Uterus (tissue), 2 donors: ENCODE measurements at regions not wholly inside any gene's neighbourhood (a gene's known extent, or its start where the extent isn't known, plus 50 kb on each side); places are given as distances from the start of the nearest gene placed in this dataset.

Experiments
- CTCF ChIP-seq, 4 experiments: fragments of 200-600 bp in 2 of 4; fragments of 450-650 bp in 2 of 4; sonication (generic) in 2 of 4; IDR thresholded peaks; one replicate each; pipeline ENCODE4 v1.5.1; 2016 to 2019; ENCODE audit warnings: antibody characterized with exemption in 4 of 4, mild to moderate bottlenecking in 2 of 4, moderate library complexity in 1 of 4
- POLR2A ChIP-seq, 2 donors: fragments of 450-650 bp; IDR thresholded peaks; one replicate each; pipeline ENCODE4 v1.6.1; 2016; ENCODE audit warnings: antibody characterized with exemption in 2 of 2, mild to moderate bottlenecking in 1 of 2, moderate library complexity in 1 of 2

GRCh38 chr10:23538968-23539367 is 100.1 kb downstream of the OTUD1 start:
- TF ChIP-seq CTCF (IDR thresholded peaks at IDR 0.05) (no peak), POLR2A (IDR thresholded peaks at IDR 0.05) (no peak)
